Pancreas (tissue), 10 donors: ENCODE measurements at regions not wholly inside any gene's neighbourhood (a gene's known extent, or its start where the extent isn't known, plus 50 kb on each side); places are given as distances from the start of the nearest gene placed in this dataset.

Experiments used
- ATAC-seq, 4 donors: fragments of 200-7000 bp; cut with Tn5 transposase; one replicate each; pipeline versions ENCODE4 v1.8.0 to v1.9.1; 2020; ENCODE audit warnings: mild to moderate bottlenecking in 4 of 4, moderate library complexity in 4 of 4
- DNase-seq, 6 donors: peaks; one replicate each; pipeline ENCODE4 v3.0.0-alpha.2; 2020
- FAIRE-seq: peaks from 2 replicates; lab custom pipeline; 2012; peaks lifted over from hg19 to GRCh38; lab: Jason Lieb, UNC
- H3K27ac ChIP-seq, 4 donors: fragments of 200-600 bp; sonication (generic); 1 replicate in 3 of 4; 2 replicates in 1 of 4; pipeline versions ENCODE4 v1.5.0 to v1.8.0; 2020
- H3K27me3 ChIP-seq, 4 donors: fragments of 200-600 bp; one replicate each; pipeline ENCODE4 v1.8.0; 2021
- H3K36me3 ChIP-seq, 3 donors: fragments of 200-600 bp; sonication (generic) in 1 of 3; one replicate each; pipeline versions ENCODE4 v1.5.0 to v1.8.0; 2020 to 2021
- H3K4me1 ChIP-seq, 3 donors: fragments of 200-600 bp; one replicate each; pipeline ENCODE4 v1.8.0; 2021
- H3K4me3 ChIP-seq, 4 donors: fragments of 200-600 bp; sonication (generic) in 2 of 4; one replicate each; pipeline versions ENCODE4 v1.5.0 to v1.8.0; 2020 to 2021
- H3K9me3 ChIP-seq, 4 donors: fragments of 200-600 bp; one replicate each; pipeline ENCODE4 v1.8.0; 2021
- CTCF ChIP-seq, 4 donors: fragments of 200-600 bp; sonication (generic) in 3 of 4; IDR thresholded peaks; one replicate each; pipeline versions ENCODE4 v1.5.0 to v1.8.0; 2021; ENCODE audit warnings: antibody characterized with exemption in 4 of 4
- WGBS, 2 donors: extraction: QIAGEN DNeasy Blood & Tissue Kit; methylation state at CpG; one replicate each; pipeline ENCODE4 v1.1.7; 2013; 5-methylcytosine and 5-hydroxymethylcytosine counted together
- intact Hi-C, 3 donors: fragments of 100-400 bp; cut with DNase I; formaldehyde crosslinking; loops; one replicate each; pipeline versions ENCODE4 v1.11.1 to v1.14.2; 2022
- donor health status: healthy with polysubstance abuse.
- donor health status: DM: no; HTN: no; CAD: no; lungs with moderate emphysema.
- donor health status: DM: no; HTN: no; CAD: no.
- donor health status: control.
- donor health status: control.
- donor health status: Bipolar disorder and iron deficiency.
- donor health status: DM: yes; HTN: yes; CAD: no.
- donor health status: DM: no; HTN: no; CAD: no.
- donor health status: DM: no; HTN: no; CAD: no.
- donor health status: DM: yes; HTN: yes; CAD: no.

- peaks cover 0 to 13% (median 10%) of the 10 kb centered on the region in 3 donors for H3K4me1 ChIP-seq
- H3K36me3 ChIP-seq: no peaks in the 10 kb centered on the region
Measured at GRCh38 chr7:125648543-125648942, 718.9 kb upstream of the POT1 start.

GRCh38 chr7:125645770-125646169 lies 716.1 kb upstream of the POT1 start:
- FAIRE-seq (no peak), ATAC-seq (no peak)
- no peaks in the 10 kb centered on the region for H3K27me3 ChIP-seq

More at GRCh38 chr7:125648543-125648942, 718.9 kb upstream of the POT1 start:
- ATAC-seq: peak in 3 of 4 donors; percentile 48 to 88 (median 76)
- Histone ChIP-seq H3K9me3 (no peaks in the 10 kb centered on the region), H3K27ac (no peak overlapping the region), H3K27me3 (no peaks in the 10 kb centered on the region), H3K4me3 (no peak overlapping the region)
- TF ChIP-seq CTCF (IDR thresholded peaks at IDR 0.05): no peak
- DNase-seq: no peak
- intact Hi-C loops: no loop called here
- 11 to 13% methylated on average over 1 of the region's 1 CpG for WGBS, 2 donors
- FAIRE-seq: no peak

GRCh38 chr7:125644109-125644508 lies 714.5 kb upstream of the POT1 start:
- Histone ChIP-seq H3K27ac (no peak overlapping the region), H3K27me3 (no peaks in the 10 kb centered on the region), H3K9me3 (no peaks in the 10 kb centered on the region), H3K36me3 (no peaks in the 10 kb centered on the region), H3K4me3 (no peak overlapping the region), H3K4me1 (peaks cover 0 to 10% (median 10%) of the 10 kb centered on the region in 3 donors)
- 84 to 91% methylated on average over 1 of the region's 1 CpG for WGBS, 2 donors
- FAIRE-seq: no peak
- intact Hi-C loops: no loop called here
- no peak for TF ChIP-seq CTCF (IDR thresholded peaks at IDR 0.05)
- ATAC-seq: no peak
- DNase-seq: no peak

More at GRCh38 chr7:125645770-125646169, 716.1 kb upstream of the POT1 start:
- Histone ChIP-seq H3K4me3 (no peak overlapping the region), H3K27ac (no peak overlapping the region), H3K36me3 (no peaks in the 10 kb centered on the region), H3K4me1 (peaks cover 0 to 13% (median 10%) of the 10 kb centered on the region in 3 donors), H3K9me3 (no peaks in the 10 kb centered on the region)
- TF ChIP-seq CTCF (IDR thresholded peaks at IDR 0.05): no peak
- intact Hi-C loops: no loop called here
- no peak for DNase-seq
- 84 to 89% methylated on average over 4 of the region's 4 CpGs for WGBS, 2 donors

GRCh38 chr7:125643302-125643701 lies 713.7 kb upstream of the POT1 start:
- 92 to 93% methylated on average over 7 of the region's 7 CpGs for WGBS, 2 donors

More at GRCh38 chr7:125643302-125643701, 713.7 kb upstream of the POT1 start:
- FAIRE-seq (no peak), DNase-seq (no peak), ATAC-seq (no peak)
- intact Hi-C loops: no loop called here
- no peak overlapping the region for H3K27ac ChIP-seq
- peaks cover 0 to 3% (median 2%) of the 10 kb centered on the region in 3 donors for H3K4me1 ChIP-seq
- H3K36me3 ChIP-seq: no peaks in the 10 kb centered on the region
- H3K27me3 ChIP-seq: no peaks in the 10 kb centered on the region
- no peak for TF ChIP-seq CTCF (IDR thresholded peaks at IDR 0.05)
- no peak overlapping the region for H3K4me3 ChIP-seq
- H3K9me3 ChIP-seq: no peaks in the 10 kb centered on the region
